SK-N-SH (cell line): ENCODE measurements at regions not wholly inside any gene's neighbourhood (a gene's known extent, or its start where the extent isn't known, plus 50 kb on each side); places are given as distances from the start of the nearest gene placed in this dataset.

Experiments used
- CTCF ChIA-PET: fragments of 300-600, 350-600 bp; formaldehyde crosslinking; extraction: SDS; loops from one replicate; lab custom pipeline; 2021; lab: Yijun Ruan, JAX
- POLR2A ChIA-PET: fragments of 350-600 bp; sonication (Branson Sonifier 250); formaldehyde crosslinking; extraction: SDS; loops from one replicate; lab custom pipeline; 2020; ENCODE audit warnings: antibody characterized with exemption, inconsistent platforms; lab: Yijun Ruan, JAX
- DNase-seq: peaks from one replicate; pipeline ENCODE4 v3.0.0; 2012
- H2AFZ ChIP-seq: fragments of 200-600 bp; sonication (generic); 2 replicates; pipeline ENCODE4 v1.8.1; 2016; ENCODE audit warnings: antibody characterized with exemption, mild to moderate bottlenecking, low read depth
- H3F3A ChIP-seq: fragments of 200-600 bp; sonication (generic); replicated peaks from 2 replicates; pipeline ENCODE3; 2016; ENCODE audit warnings: antibody characterized with exemption, mild to moderate bottlenecking; ENCODE audit not compliant: insufficient read depth
- H3K27ac ChIP-seq, 2 experiments: fragments of 200-500 bp in 1 of 2; fragments of 200-600 bp in 1 of 2; sonication (Bioruptor generic) in 1 of 2; sonication (generic), shearing (Covaris generic) in 1 of 2; 2 replicates each; pipeline versions ENCODE4 v1.5.1 to v1.6.1; 2014 to 2016; ENCODE audit warnings: low read depth in 2 of 2, inconsistent platforms in 1 of 2, low read length in 1 of 2, mild to moderate bottlenecking in 1 of 2, mixed read lengths in 1 of 2
- H3K27me3 ChIP-seq: fragments of 200-600 bp; sonication (generic), shearing (Covaris generic); 2 replicates; pipeline ENCODE4 v1.6.1; 2016; ENCODE audit warnings: mixed run types; ENCODE audit not compliant: insufficient read depth
- H3K36me3 ChIP-seq, 2 experiments: fragments of 200-500 bp in 1 of 2; fragments of 200-600 bp in 1 of 2; sonication (Bioruptor generic) in 1 of 2; sonication (generic) in 1 of 2; replicated peaks in 1 of 2; 2 replicates each; pipeline versions ENCODE3 to v1.5.1; 2014 to 2016; ENCODE audit warnings: low read length in 1 of 2, mild to moderate bottlenecking in 1 of 2; ENCODE audit not compliant: insufficient read depth in 2 of 2, control insufficient read depth in 1 of 2
- H3K4me1 ChIP-seq, 2 experiments: fragments of 200-500 bp in 1 of 2; fragments of 200-600 bp in 1 of 2; sonication (Bioruptor generic) in 1 of 2; sonication (generic), shearing (Covaris generic) in 1 of 2; 2 replicates each; pipeline versions ENCODE4 v1.5.1 to v1.6.1; 2014 to 2016; ENCODE audit warnings: low read depth in 1 of 2, low read length in 1 of 2, mixed run types in 1 of 2; ENCODE audit not compliant: insufficient read depth in 2 of 2, control insufficient read depth in 1 of 2
- H3K4me2 ChIP-seq: fragments of 200-600 bp; sonication (generic), shearing (Covaris generic); 2 replicates; pipeline ENCODE4 v1.6.1; 2017; ENCODE audit warnings: mixed run types
- H3K4me3 ChIP-seq, 2 experiments: fragments of 200-500 bp in 1 of 2; fragments of 200-600 bp in 1 of 2; sonication (Bioruptor generic) in 1 of 2; sonication (generic), shearing (Covaris generic) in 1 of 2; 2 replicates each; pipeline versions ENCODE4 v1.5.1 to v1.8.1; 2014 to 2016; ENCODE audit warnings: low read depth in 2 of 2, inconsistent platforms in 1 of 2, low read length in 1 of 2, mild to moderate bottlenecking in 1 of 2, mixed read lengths in 1 of 2, moderate library complexity in 1 of 2
- H3K79me2 ChIP-seq: fragments of 200-600 bp; sonication (generic); 2 replicates; pipeline ENCODE4 v1.8.1; 2017; ENCODE audit warnings: mild to moderate bottlenecking; ENCODE audit not compliant: insufficient read depth
- H3K9ac ChIP-seq: fragments of 200-600 bp; sonication (generic); 2 replicates; pipeline ENCODE4 v1.6.1; 2017; ENCODE audit warnings: mixed run types
- H3K9me2 ChIP-seq: fragments of 200-600 bp; sonication (generic); 2 replicates; pipeline ENCODE4 v1.6.1; 2017; ENCODE audit warnings: mixed run types
- H3K9me3 ChIP-seq: fragments of 200-600 bp; sonication (generic); 2 replicates; pipeline ENCODE4 v1.6.1; 2017; ENCODE audit warnings: mixed run types, mild to moderate bottlenecking, moderate library complexity
- H4K20me1 ChIP-seq: fragments of 200-600 bp; sonication (generic); 2 replicates; pipeline ENCODE4 v1.6.1; 2017; ENCODE audit warnings: mild to moderate bottlenecking, mixed run types; ENCODE audit not compliant: insufficient read depth
- CHD2 ChIP-seq: fragments of 150-350 bp; IDR thresholded peaks from 2 replicates; pipeline ENCODE4 v1.6.1; 2018; ENCODE audit warnings: low read length; ENCODE audit not compliant: partially characterized antibody
- CTCF ChIP-seq: fragments of 200-600 bp; sonication (generic); IDR thresholded peaks from 2 replicates; pipeline ENCODE4 v1.6.1; 2017; ENCODE audit warnings: antibody characterized with exemption, mild to moderate bottlenecking, moderate library complexity
- ELF1 ChIP-seq: IDR thresholded peaks from 2 replicates; pipeline ENCODE4 v1.4.0; 2012
- EZH2phosphoT487 ChIP-seq: fragments of 200-600 bp; sonication (generic); IDR thresholded peaks from 2 replicates; pipeline ENCODE4 v1.6.1; 2017; ENCODE audit warnings: low read depth, mixed run types, mild to moderate bottlenecking, antibody characterized with exemption, moderate library complexity, borderline replicate concordance
- FOXJ3 ChIP-seq: sonication (generic); formaldehyde crosslinking; IDR thresholded peaks from 2 replicates; pipeline ENCODE4 v1.5.1; 2020; ENCODE audit warnings: mild to moderate bottlenecking, missing genetic modification reagents
- GABPA ChIP-seq: IDR thresholded peaks from 2 replicates; pipeline ENCODE4 v1.4.0; 2012; ENCODE audit warnings: low read depth, mild to moderate bottlenecking
- GATA2 ChIP-seq: sonication (generic); formaldehyde crosslinking; IDR thresholded peaks from 2 replicates; pipeline ENCODE4 v1.5.0; 2020; ENCODE audit warnings: mild to moderate bottlenecking, missing genetic modification reagents
- IRF3 ChIP-seq: fragments of 150-350 bp; IDR thresholded peaks from 2 replicates; pipeline ENCODE4 v1.6.1; 2016; ENCODE audit warnings: mild to moderate bottlenecking, low read depth, low read length
- NRF1 ChIP-seq: IDR thresholded peaks from 2 replicates; pipeline ENCODE4 v1.6.1; 2012; ENCODE audit warnings: low read depth, mild to moderate bottlenecking, low read length
- PBX3 ChIP-seq: IDR thresholded peaks from 2 replicates; pipeline ENCODE4; 2012
- RCOR1 ChIP-seq: fragments of 150-350 bp; IDR thresholded peaks from 2 replicates; pipeline ENCODE4 v1.6.1; 2017; ENCODE audit warnings: antibody characterized with exemption, low read length
- REST ChIP-seq: IDR thresholded peaks from 2 replicates; pipeline ENCODE4 v1.6.1; 2012; ENCODE audit warnings: mild to moderate bottlenecking, low read depth, low read length, moderate library complexity
- RXRA ChIP-seq: IDR thresholded peaks from 2 replicates; pipeline ENCODE4 v1.4.0; 2012; ENCODE audit warnings: low read depth, mild to moderate bottlenecking, borderline replicate concordance
- TAF1 ChIP-seq: IDR thresholded peaks from 2 replicates; pipeline ENCODE4 v1.6.1; 2012; ENCODE audit warnings: low read depth, mild to moderate bottlenecking, low read length, moderate library complexity, borderline replicate concordance
- TEAD4 ChIP-seq: IDR thresholded peaks from 2 replicates; pipeline ENCODE4 v1.4.0; 2012; ENCODE audit warnings: mild to moderate bottlenecking, borderline replicate concordance; ENCODE audit not compliant: insufficient read depth
- USF1 ChIP-seq: IDR thresholded peaks from 2 replicates; pipeline ENCODE4 v1.4.0; 2012; ENCODE audit warnings: low read depth, borderline replicate concordance
- USF2 ChIP-seq: fragments of 150-350 bp; IDR thresholded peaks from 2 replicates; pipeline ENCODE4 v1.6.1; 2017; ENCODE audit warnings: antibody characterized with exemption, low read length, low read depth, borderline replicate concordance
- YY1 ChIP-seq: IDR thresholded peaks from 2 replicates; pipeline ENCODE4 v1.4.0; 2012; ENCODE audit warnings: low read depth, mild to moderate bottlenecking
- WGBS: methylation state at CpG from one replicate; pipeline ENCODE4 v1.1.6; 2017; ENCODE audit warnings: low lambda C conversion rate; 5-methylcytosine and 5-hydroxymethylcytosine counted together

GRCh38 chrX:10965174-10965798 is 145.8 kb upstream of the HCCS start (continued):
- TF ChIP-seq USF1 (no peak), IRF3 (no peak), RXRA (no peak), TAF1 (no peak), GABPA (no peak)

GRCh38 chrX:10966057-10966456 is 145.1 kb upstream of the HCCS start:
- Histone ChIP-seq H3K27me3 (no peaks in the 10 kb centered on the region), H3K4me3 (no peak overlapping the region), H3K27ac (no peak overlapping the region), H3K36me3 (no peaks in the 10 kb centered on the region), H4K20me1 (no peaks in the 10 kb centered on the region), H3K9me3 (no peaks in the 10 kb centered on the region), H3K4me2 (no peak overlapping the region), H3F3A (no peaks in the 10 kb centered on the region), H3K4me1 (peaks cover 0 to 2% of the 10 kb centered on the region in 2 experiments; a peak in 1 of 4 replicates), H3K9ac (no peak overlapping the region), H2AFZ (no peak overlapping the region), H3K79me2 (no peaks in the 10 kb centered on the region), H3K9me2 (no peaks in the 10 kb centered on the region)
- TF ChIP-seq TEAD4 (no peak), IRF3 (no peak), FOXJ3 (CRISPR knock-in tag) (no peak), ELF1 (no peak), RCOR1 (no peak), GABPA (no peak), REST (no peak), GATA2 (CRISPR knock-in tag) (no peak), NRF1 (no peak), YY1 (no peak), EZH2phosphoT487 (no peak), CHD2 (no peak), PBX3 (no peak), CTCF (no peak), USF2 (no peak)
- CTCF ChIA-PET = no interaction called here
- DNase-seq = no peak
- WGBS = 31% methylated on average over 1 of the region's 1 CpG
- POLR2A ChIA-PET = no interaction called here
